HG02973 (cell line): ENCODE measurements at regions not wholly inside any gene's neighbourhood (a gene's known extent, or its start where the extent isn't known, plus 50 kb on each side); places are given as distances from the start of the nearest gene placed in this dataset.
"Not testable (repeated sequence)": the region's sequence is repeated elsewhere in the genome, so short reads cannot be mapped to it uniquely, and the experiment has no call there.

Experiments used
- ATAC-seq: cut with Tn5 transposase; IDR thresholded peaks from one replicate; pipeline ENCODE4 v1.9.1; 2021; ENCODE audit warnings: moderate library complexity; ENCODE audit not compliant: unreplicated experiment

DNA sequence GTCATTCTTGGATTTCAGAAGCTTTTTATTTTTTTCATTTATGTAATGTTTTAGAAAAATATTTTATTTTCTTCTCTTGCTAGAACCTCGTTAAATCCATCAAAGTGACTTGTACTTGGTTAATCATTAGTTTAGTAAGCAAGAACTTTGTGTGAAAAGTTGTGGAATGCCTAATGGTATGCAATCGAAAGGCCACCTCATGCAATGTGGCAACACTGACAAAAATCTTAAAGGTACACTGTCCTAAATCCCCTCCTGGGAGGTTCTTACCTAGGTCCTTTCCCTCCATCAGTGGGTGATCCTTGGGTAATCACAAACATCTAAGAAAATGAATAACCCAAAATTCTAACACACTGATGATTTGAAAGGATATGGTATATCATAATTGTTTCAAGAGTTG is 304.2 kb downstream of the DNAH5 start:
- no peak for ATAC-seq

GRCh38 chr5:13632676-13633075 is 311.8 kb downstream of the DNAH5 start:
- no peak for ATAC-seq

GRCh38 chr5:13629218-13629617 is 315.3 kb downstream of the DNAH5 start:
- ATAC-seq = no peak

- ATAC-seq = no peak
Observed at GRCh38 chr5:13627673-13628454, 316.6 kb downstream of the DNAH5 start.

DNA sequence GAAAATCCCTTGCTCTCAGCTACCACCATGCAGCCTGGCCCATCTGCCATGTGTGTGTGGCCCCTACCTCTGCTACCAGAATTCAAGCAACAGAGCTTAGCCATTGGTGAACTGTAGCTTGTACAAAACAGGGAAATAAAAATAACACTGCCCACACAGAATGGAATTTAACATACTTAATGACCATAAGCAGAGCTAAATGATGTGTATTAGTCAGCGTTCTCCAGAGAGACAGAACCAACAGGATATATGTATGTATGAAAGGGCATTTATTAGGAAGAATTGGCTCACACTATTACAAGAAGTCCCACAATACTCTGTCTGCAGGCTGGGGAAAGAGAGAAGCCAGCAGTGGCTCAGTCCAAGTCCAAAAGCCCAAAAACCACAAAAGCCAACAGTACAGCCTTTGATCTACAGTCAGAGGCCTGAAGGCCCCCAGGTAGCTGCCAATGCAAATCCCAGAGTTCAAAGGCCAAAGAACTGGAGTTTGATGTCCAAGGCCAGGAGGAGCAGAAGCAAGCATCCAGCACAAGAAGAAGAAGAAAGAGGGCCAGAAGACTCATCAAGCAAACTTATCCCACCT is 318.8 kb downstream of the DNAH5 start:
- no peak for ATAC-seq

- no peak for ATAC-seq
Observed at GRCh38 chr5:13624283-13625074, 320.0 kb downstream of the DNAH5 start.

GRCh38 chr5:13613621-13614020 is 330.9 kb downstream of the DNAH5 start:
- no peak for ATAC-seq

GRCh38 chr5:13611604-13612003 is 332.9 kb downstream of the DNAH5 start:
- ATAC-seq = no peak

- no peak for ATAC-seq
Observed at GRCh38 chr5:13609504-13609903, 335.0 kb downstream of the DNAH5 start.

DNA sequence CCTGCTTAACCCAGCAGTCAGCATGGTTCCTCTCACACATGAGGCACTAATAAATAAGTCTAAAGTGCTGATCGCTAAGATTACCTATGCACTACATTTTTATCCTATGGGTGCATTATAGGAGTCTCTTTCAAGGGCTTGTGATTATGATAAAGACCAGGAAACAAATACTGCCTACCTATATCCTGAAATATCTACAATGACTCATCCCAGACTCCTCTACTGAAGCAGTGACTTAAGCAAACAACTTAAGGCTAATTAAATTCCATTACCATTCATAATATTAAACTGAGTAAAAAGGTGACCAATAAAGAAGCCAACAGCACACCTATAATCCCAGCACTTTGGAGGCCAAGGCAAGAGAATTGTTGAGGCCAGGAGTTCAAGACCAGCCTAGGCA is 338.4 kb downstream of the DNAH5 start:
- ATAC-seq = no peak

DNA sequence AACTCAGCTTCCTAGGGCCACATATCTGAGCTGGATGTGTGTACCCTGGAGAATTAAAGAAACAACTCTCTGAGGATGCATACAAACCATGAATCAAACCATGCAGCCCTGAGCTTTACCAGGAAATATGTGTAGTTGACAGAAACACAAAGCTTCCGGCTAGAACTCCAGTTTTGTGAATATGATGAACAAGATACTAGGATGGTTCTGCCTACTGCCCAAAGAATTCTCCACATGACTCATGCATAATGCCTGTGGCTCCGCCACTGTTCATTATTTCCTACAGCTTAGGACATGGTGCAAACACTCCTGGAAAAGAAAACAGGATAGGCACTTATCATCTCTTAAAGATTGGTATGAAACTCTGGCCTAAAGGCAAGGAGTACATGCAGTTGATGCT is 343.4 kb downstream of the DNAH5 start:
- ATAC-seq = no peak

DNA sequence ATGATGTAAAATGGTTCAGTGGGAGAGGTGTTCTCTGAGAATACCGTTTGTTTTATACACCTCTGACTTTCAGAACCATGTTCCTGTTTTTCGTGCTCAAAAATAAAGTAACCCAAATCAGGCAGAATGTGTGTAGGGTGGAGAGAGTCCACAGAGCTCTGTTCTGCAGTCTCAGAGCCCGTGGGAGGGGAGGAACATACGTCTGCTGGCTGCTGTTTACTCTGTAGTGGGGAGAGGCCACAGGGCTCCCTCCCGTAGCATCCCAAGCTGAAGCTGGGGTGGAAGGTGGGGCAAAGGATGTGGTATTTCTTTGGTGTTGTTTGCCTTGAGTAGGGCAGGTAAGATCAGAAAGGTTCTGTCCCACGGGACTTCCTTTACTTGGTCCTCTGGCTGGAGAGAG is 348.5 kb downstream of the DNAH5 start:
- ATAC-seq = no peak

GRCh38 chr5:13591621-13592020 is 352.9 kb downstream of the DNAH5 start:
- ATAC-seq = no peak

- no peak for ATAC-seq
Observed at GRCh38 chr5:13585324-13585723, 359.2 kb downstream of the DNAH5 start.

- ATAC-seq = no peak
Observed at GRCh38 chr5:13581914-13582313, 362.6 kb downstream of the DNAH5 start.

DNA sequence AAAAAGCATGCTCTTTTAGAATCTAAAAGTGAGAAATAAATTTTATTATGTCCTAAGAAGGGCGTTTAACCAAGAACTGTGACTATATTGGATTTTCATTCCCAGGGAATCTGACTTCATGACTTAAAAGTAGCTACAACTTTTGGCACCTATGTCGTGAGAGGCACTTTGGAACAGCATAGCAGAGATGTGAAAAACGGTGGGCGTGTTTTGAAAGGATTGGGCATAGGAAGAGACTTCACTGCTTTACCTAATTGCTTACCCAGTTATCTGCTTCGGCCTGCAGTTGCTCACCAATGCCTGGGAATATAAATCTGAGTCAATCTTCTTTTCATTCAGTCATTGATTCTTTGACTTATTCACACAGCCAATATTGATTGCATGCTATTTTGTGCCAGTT is 363.4 kb downstream of the DNAH5 start:
- no peak for ATAC-seq

DNA sequence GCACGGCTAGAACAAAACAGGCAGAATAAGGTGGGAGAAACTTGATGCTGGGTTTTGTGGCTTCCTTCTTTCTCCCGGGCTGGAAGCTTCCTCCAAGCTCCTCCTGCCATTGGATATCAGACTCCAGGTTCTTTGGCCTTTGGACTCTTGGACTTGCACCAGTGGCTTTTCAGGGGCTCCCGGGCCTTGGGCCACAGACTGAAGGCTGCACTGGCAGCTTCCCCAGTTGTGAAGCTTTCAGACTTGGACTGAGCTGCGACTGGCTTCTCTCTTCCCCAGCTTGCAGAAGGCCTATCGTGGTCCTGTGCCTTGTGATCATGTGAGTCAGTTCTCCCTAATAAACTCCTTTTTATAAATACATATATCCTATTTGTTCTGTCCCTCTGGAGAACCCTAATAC is 364.4 kb downstream of the DNAH5 start:
- ATAC-seq = no peak

GRCh38 chr5:13579091-13579490 is 365.4 kb downstream of the DNAH5 start:
- ATAC-seq = not testable (repeated sequence)

- ATAC-seq = not testable (repeated sequence)
Observed at GRCh38 chr5:13578311-13579039, 366.0 kb downstream of the DNAH5 start.

- ATAC-seq = no peak
Observed at GRCh38 chr5:13574574-13574973, 369.9 kb downstream of the DNAH5 start.

DNA sequence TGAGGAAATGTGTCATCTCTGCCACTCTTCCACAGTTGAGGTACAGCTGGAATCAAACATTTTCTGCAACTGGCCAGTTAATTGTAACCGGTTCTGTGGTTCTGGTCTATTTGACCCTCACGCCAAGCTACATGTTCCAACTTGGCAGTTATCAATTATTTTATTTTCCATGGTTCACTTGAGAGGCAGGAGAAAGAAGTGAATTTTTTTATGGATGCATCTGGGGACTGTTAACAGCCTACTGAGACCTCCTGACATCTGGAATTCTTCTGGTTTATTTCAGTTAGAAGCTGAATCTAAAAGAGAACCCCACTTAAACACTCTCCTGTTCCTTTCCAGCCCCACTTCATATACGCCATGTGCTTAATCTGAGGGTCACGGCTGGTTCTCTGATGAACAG is 372.3 kb downstream of the DNAH5 start:
- ATAC-seq = no peak
